Muscle layer of duodenum (tissue), 2 donors: ENCODE measurements at regions not wholly inside any gene's neighbourhood (a gene's known extent, or its start where the extent isn't known, plus 50 kb on each side); places are given as distances from the start of the nearest gene placed in this dataset.

Experiments
- H3K27ac ChIP-seq: one replicate; pipeline ENCODE4 v1.7.0; 2013; ENCODE audit warnings: mild to moderate bottlenecking, low read length
- H3K27me3 ChIP-seq: one replicate; pipeline ENCODE4 v1.7.0; 2013; ENCODE audit warnings: low read depth, mild to moderate bottlenecking, control low read depth, low read length
- H3K36me3 ChIP-seq, 2 donors: one replicate each; pipeline ENCODE4 v1.7.0; 2013; ENCODE audit warnings: low read length in 2 of 2, control low read depth in 1 of 2, mild to moderate bottlenecking in 1 of 2; ENCODE audit not compliant: insufficient read depth in 2 of 2, control insufficient read depth in 1 of 2
- H3K4me1 ChIP-seq, 2 donors: one replicate each; pipeline ENCODE4 v1.7.0; 2013; ENCODE audit warnings: low read length in 2 of 2, mild to moderate bottlenecking in 2 of 2, control low read depth in 1 of 2, moderate library complexity in 1 of 2; ENCODE audit not compliant: insufficient read depth in 2 of 2, control insufficient read depth in 1 of 2
- H3K4me3 ChIP-seq, 2 donors: one replicate each; pipeline ENCODE4 v1.7.0; 2013; ENCODE audit warnings: low read length in 2 of 2, low read depth in 1 of 2, mild to moderate bottlenecking in 1 of 2
- H3K9me3 ChIP-seq, 2 donors: one replicate each; pipeline ENCODE4 v1.7.0; 2013; ENCODE audit warnings: low read length in 2 of 2, control low read depth in 1 of 2, mild to moderate bottlenecking in 1 of 2; ENCODE audit not compliant: control insufficient read depth in 1 of 2
- donor health status: healthy.

GRCh38 chr11:27187075-27187847 is 146.6 kb downstream of the BBOX1 start:
- Histone ChIP-seq H3K9me3 (no peaks in the 10 kb centered on the region), H3K27ac (peak overlapping the region; percentile 5), H3K36me3 (no peaks in the 10 kb centered on the region), H3K27me3 (no peaks in the 10 kb centered on the region), H3K4me1 (peaks cover 0 to 5% of the 10 kb centered on the region in 2 donors), H3K4me3 (no peak overlapping the region)

- Histone ChIP-seq H3K27ac (no peak overlapping the region), H3K4me3 (no peak overlapping the region)
Measured at GRCh38 chr11:27186580-27186979, 146.0 kb downstream of the BBOX1 start.

GRCh38 chr11:27184458-27185312 is 144.1 kb downstream of the BBOX1 start:
- H3K4me3 ChIP-seq, result no peak overlapping the region
- peaks cover 0 to 5% of the 10 kb centered on the region in 2 donors for H3K4me1 ChIP-seq
- no peaks in the 10 kb centered on the region for H3K36me3 ChIP-seq
- no peak overlapping the region for H3K27ac ChIP-seq
- no peaks in the 10 kb centered on the region for H3K27me3 ChIP-seq
- H3K9me3 ChIP-seq, result no peaks in the 10 kb centered on the region

More at GRCh38 chr11:27186580-27186979, 146.0 kb downstream of the BBOX1 start:
- Histone ChIP-seq H3K4me1 (peaks cover 0 to 5% of the 10 kb centered on the region in 2 donors), H3K9me3 (no peaks in the 10 kb centered on the region), H3K27me3 (no peaks in the 10 kb centered on the region), H3K36me3 (no peaks in the 10 kb centered on the region)

DNA sequence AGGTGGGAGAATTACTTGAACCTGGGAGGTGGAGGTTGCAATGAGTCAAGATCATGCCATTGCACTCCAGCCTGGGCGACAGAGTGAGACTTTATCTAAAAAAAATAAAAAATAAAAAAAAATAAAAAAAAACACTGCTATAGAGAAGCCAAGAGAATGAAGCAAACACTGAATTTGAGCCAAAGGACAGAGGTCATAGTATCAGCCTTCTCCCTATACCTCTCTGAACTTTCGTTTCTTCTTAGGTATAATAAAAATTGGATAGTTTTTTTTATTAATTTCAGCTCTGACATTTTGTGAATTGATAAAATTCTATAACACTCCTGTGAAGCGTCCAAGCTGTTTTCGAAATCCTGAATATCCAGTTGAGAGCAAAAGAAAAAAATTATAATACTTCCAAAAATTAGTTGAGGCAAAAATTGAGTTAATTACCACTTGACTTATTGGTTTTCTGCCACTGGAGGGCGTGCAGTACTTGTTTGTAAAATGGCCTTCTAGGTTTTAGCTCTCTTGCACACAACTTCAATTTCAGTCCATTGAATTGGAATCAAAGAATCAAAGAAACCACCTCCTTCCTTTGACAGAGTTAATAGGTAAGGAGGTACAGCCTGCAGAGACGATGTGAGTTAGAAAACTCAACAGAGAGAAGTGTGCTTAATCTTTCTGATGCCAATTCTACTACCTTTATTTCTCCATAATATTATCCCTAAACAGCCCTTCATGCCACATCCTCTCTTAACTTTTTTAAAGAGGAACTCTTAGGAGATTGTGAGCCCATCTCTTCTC is 143.2 kb downstream of the BBOX1 start:
- Histone ChIP-seq H3K27me3 (no peaks in the 10 kb centered on the region), H3K9me3 (no peaks in the 10 kb centered on the region), H3K36me3 (no peaks in the 10 kb centered on the region), H3K27ac (no peak overlapping the region), H3K4me3 (no peak overlapping the region), H3K4me1 (peaks cover 0 to 5% of the 10 kb centered on the region in 2 donors)

- no peaks in the 10 kb centered on the region for H3K27me3 ChIP-seq
- no peaks in the 10 kb centered on the region for H3K36me3 ChIP-seq
- no peaks in the 10 kb centered on the region for H3K9me3 ChIP-seq
- no peak overlapping the region for H3K4me3 ChIP-seq
- no peak overlapping the region for H3K27ac ChIP-seq
- H3K4me1 ChIP-seq, result peaks cover 0 to 1% of the 10 kb centered on the region in 2 donors
Measured at GRCh38 chr11:27179334-27179733, 138.7 kb downstream of the BBOX1 start.

GRCh38 chr11:27178859-27179258 is 138.2 kb downstream of the BBOX1 start:
- Histone ChIP-seq H3K27ac (no peak overlapping the region), H3K4me3 (no peak overlapping the region), H3K27me3 (no peaks in the 10 kb centered on the region), H3K36me3 (no peaks in the 10 kb centered on the region), H3K9me3 (no peaks in the 10 kb centered on the region), H3K4me1 (no peaks in the 10 kb centered on the region)
